PC-9 (cell line): ENCODE measurements at regions not wholly inside any gene's neighbourhood (a gene's known extent, or its start where the extent isn't known, plus 50 kb on each side); places are given as distances from the start of the nearest gene placed in this dataset.

Experiments used
- BruUV-seq: library from RNA; stranded (reverse); fragments of 400-500 nt; replicated peaks from 2 replicates; lab custom pipeline; 2021; lab: Mats Ljungman, UMichigan
- CTCF ChIA-PET: fragments of 300-600 bp; sonication (Branson Sonifier 250); formaldehyde crosslinking; loops from one replicate; lab custom pipeline; 2022; ENCODE audit warnings: antibody characterized with exemption; lab: Charles Lee
- POLR2A ChIA-PET: fragments of 300-600 bp; sonication (Branson Sonifier 250); formaldehyde crosslinking; loops from one replicate; lab custom pipeline; 2022; ENCODE audit warnings: antibody characterized with exemption; ENCODE audit not compliant: unreplicated experiment; lab: Charles Lee
- DNase-seq, 2 experiments: peaks; one replicate each; pipeline versions ENCODE4 v3.0.0 to v3.0.0-alpha.2; 2015 to 2022; ENCODE audit warnings: mixed read lengths in 1 of 2
- H2AFZ ChIP-seq: fragments of 200-600 bp; sonication (generic); 2 replicates; pipeline ENCODE4 v1.8.1; 2017; ENCODE audit warnings: antibody characterized with exemption
- H3F3A ChIP-seq: fragments of 200-600 bp; sonication (generic); 2 replicates; pipeline ENCODE4 v1.8.1; 2017; ENCODE audit warnings: antibody characterized with exemption, mild to moderate bottlenecking, low read depth; ENCODE audit not compliant: insufficient read depth
- H3K27ac ChIP-seq: fragments of 200-600 bp; sonication (generic); 2 replicates; pipeline ENCODE4 v1.6.1; 2016; ENCODE audit warnings: mixed run types
- H3K27me3 ChIP-seq: fragments of 200-600 bp; sonication (generic); 2 replicates; pipeline ENCODE4 v1.6.1; 2016; ENCODE audit warnings: low read depth, mixed run types; ENCODE audit not compliant: insufficient read depth
- H3K36me3 ChIP-seq: fragments of 200-600 bp; sonication (generic); 2 replicates; pipeline ENCODE4 v1.6.1; 2016; ENCODE audit warnings: low read depth, mixed run types
- H3K4me1 ChIP-seq: fragments of 200-600 bp; sonication (generic); replicated peaks from 2 replicates; pipeline ENCODE4 v1.6.1; 2016; ENCODE audit warnings: mixed run types; ENCODE audit not compliant: insufficient read depth
- H3K4me2 ChIP-seq: fragments of 200-600 bp; sonication (generic); 2 replicates; pipeline ENCODE4 v1.6.1; 2017; ENCODE audit warnings: mixed run types
- H3K4me3 ChIP-seq: fragments of 200-600 bp; sonication (generic); 2 replicates; pipeline ENCODE4 v1.6.1; 2016; ENCODE audit warnings: mixed run types
- H3K79me2 ChIP-seq: fragments of 200-600 bp; sonication (generic); 2 replicates; pipeline ENCODE4 v1.6.1; 2017; ENCODE audit warnings: low read depth, mixed run types
- H3K9me2 ChIP-seq: fragments of 200-600 bp; sonication (generic); 2 replicates; pipeline ENCODE4 v1.8.1; 2017; ENCODE audit warnings: mild to moderate bottlenecking; ENCODE audit not compliant: insufficient read depth
- H3K9me3 ChIP-seq: fragments of 200-600 bp; sonication (generic); 2 replicates; pipeline ENCODE4 v1.8.1; 2016; ENCODE audit warnings: low read depth; ENCODE audit not compliant: insufficient read depth
- H4K20me1 ChIP-seq: fragments of 200-600 bp; sonication (generic); 2 replicates; pipeline ENCODE4 v1.8.1; 2017; ENCODE audit not compliant: insufficient read depth
- CTCF ChIP-seq: fragments of 200-600 bp; sonication (generic); conservative IDR thresholded peaks from 2 replicates; pipeline ENCODE4 v1.6.1; 2017; ENCODE audit warnings: mixed run types, antibody characterized with exemption, mild to moderate bottlenecking, moderate library complexity
- EZH2 ChIP-seq: fragments of 200-600 bp; sonication (generic); IDR thresholded peaks from 2 replicates; pipeline ENCODE4 v1.8.0; 2017; ENCODE audit warnings: antibody characterized with exemption, low read depth
- intact Hi-C: fragments of 100-400 bp; cut with micrococcal nuclease; formaldehyde crosslinking; loops from one replicate; pipeline ENCODE4 v1.10.0; 2022; ENCODE audit not compliant: unreplicated experiment

- ChIA-PET CTCF (no interaction called here), POLR2A (no interaction called here)
- Histone ChIP-seq H3K27me3 (peaks cover 12% of the 10 kb centered on the region; the same call in 1 of the 2 replicates), H3F3A (no peaks in the 10 kb centered on the region), H4K20me1 (no peaks in the 10 kb centered on the region), H2AFZ (no peak overlapping the region), H3K4me3 (no peak overlapping the region), H3K79me2 (no peaks in the 10 kb centered on the region), H3K9me3 (no peaks in the 10 kb centered on the region), H3K36me3 (no peaks in the 10 kb centered on the region), H3K27ac (no peak overlapping the region), H3K4me1 (no peaks in the 10 kb centered on the region), H3K4me2 (no peak overlapping the region), H3K9me2 (no peaks in the 10 kb centered on the region)
- intact Hi-C loops, result no loop called here
- BruUV-seq, result no TSS peak
- TF ChIP-seq CTCF (no peak), EZH2 (no peak)
- DNase-seq, result no peak
These were observed 76.2 kb upstream of the POU3F3 start for GRCh38 chr2:104777721-104778120.

GRCh38 chr2:104781151-104781550 lies 72.8 kb upstream of the POU3F3 start:
- ChIA-PET CTCF (no interaction called here), POLR2A (no interaction called here)
- Histone ChIP-seq H3K9me2 (no peaks in the 10 kb centered on the region), H3K4me2 (no peak overlapping the region), H3K27me3 (peaks cover 37% of the 10 kb centered on the region), H2AFZ (no peak overlapping the region), H3K36me3 (no peaks in the 10 kb centered on the region), H3K4me1 (no peaks in the 10 kb centered on the region), H4K20me1 (no peaks in the 10 kb centered on the region), H3F3A (no peaks in the 10 kb centered on the region), H3K4me3 (no peak overlapping the region), H3K27ac (no peak overlapping the region), H3K9me3 (no peaks in the 10 kb centered on the region), H3K79me2 (no peaks in the 10 kb centered on the region)
- TF ChIP-seq CTCF (no peak), EZH2 (no peak)
- intact Hi-C loops, result no loop called here
- no peak for DNase-seq
- BruUV-seq, result no TSS peak

- H3K36me3 ChIP-seq, result no peaks in the 10 kb centered on the region
- H3F3A ChIP-seq, result no peaks in the 10 kb centered on the region
- H3K9me2 ChIP-seq, result no peaks in the 10 kb centered on the region
- CTCF ChIA-PET, result no interaction called here
- H3K9me3 ChIP-seq, result no peaks in the 10 kb centered on the region
- no peak overlapping the region for H2AFZ ChIP-seq
- no peak overlapping the region for H3K27ac ChIP-seq
- H3K79me2 ChIP-seq, result no peaks in the 10 kb centered on the region
- H3K27me3 ChIP-seq, result peaks cover 60% of the 10 kb centered on the region
- intact Hi-C loops, result no loop called here
- H4K20me1 ChIP-seq, result no peaks in the 10 kb centered on the region
- POLR2A ChIA-PET, result no interaction called here
- no peak for DNase-seq
- no peak overlapping the region for H3K4me2 ChIP-seq
- TF ChIP-seq EZH2 (no peak), CTCF (no peak)
- no peaks in the 10 kb centered on the region for H3K4me1 ChIP-seq
- no TSS peak for BruUV-seq
- H3K4me3 ChIP-seq, result no peak overlapping the region
These were observed 69.7 kb upstream of the POU3F3 start for GRCh38 chr2:104784264-104784663.
